Left hindlimb (tissue), 1 donor: ENCODE measurements at regions not wholly inside any gene's neighbourhood (a gene's known extent, or its start where the extent isn't known, plus 50 kb on each side); places are given as distances from the start of the nearest gene placed in this dataset.

Experiments
- DNase-seq: peaks from one replicate; pipeline ENCODE4 v3.0.0-alpha.2; 2018

DNA sequence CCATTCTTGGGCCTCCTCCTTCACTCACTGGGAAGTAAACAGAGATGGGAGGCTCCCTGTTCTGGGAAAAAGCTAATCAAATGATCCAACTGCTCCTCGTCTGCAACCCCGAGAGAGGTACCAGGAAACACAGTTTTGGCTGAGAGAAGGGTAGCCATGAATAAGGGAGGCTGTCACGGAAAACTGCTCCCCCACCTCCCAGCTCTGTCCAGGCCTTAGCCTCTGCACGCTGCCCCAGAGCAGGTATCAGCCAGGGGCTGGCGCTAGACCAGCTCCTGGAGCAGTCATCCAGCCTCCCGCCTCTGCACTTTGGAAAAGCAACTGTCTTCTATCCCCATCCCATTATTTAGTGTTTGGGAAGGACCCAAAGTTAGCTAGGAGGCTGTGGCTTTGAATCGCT lies 266.1 kb downstream of the NDUFS4 start:
- peak; percentile 90 for DNase-seq

- peak; percentile 66 for DNase-seq
Measured at GRCh38 chr5:53827211-53827651, 266.8 kb downstream of the NDUFS4 start.

DNA sequence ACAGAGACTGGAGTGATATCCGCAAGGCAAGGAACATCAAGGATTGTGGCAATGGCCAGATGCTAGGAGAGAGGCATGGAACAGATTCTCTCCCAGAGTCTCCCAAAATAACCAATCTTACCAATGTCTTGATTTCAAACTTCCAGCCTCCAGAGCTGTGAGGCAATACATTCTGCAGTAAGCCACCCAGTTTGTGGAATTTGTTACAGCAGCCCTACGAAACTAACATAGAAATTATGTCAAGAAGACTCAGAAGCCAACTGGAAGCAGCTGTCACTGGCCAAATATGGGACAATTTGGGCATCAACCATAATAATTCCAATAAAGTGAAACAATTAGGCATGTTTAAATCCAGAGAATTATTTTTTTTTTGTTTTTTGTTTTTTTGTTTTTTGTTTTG lies 271.1 kb downstream of the NDUFS4 start:
- no peak for DNase-seq
